B cell (primary cell): ENCODE measurements at regions not wholly inside any gene's neighbourhood (a gene's known extent, or its start where the extent isn't known, plus 50 kb on each side); places are given as distances from the start of the nearest gene placed in this dataset.

Experiments
- ATAC-seq: fragments of 200-7000 bp; cut with Tn5 transposase; one replicate; pipeline ENCODE4 v1.10.0; 2021; ENCODE audit warnings: low read depth, mild to moderate bottlenecking, moderate number of reproducible peaks, moderate library complexity
- CTCF ChIA-PET: fragments of 350-600 bp; sonication (Branson Sonifier 250); formaldehyde crosslinking; loops from one replicate; lab custom pipeline; 2021; ENCODE audit warnings: antibody characterized with exemption, inconsistent platforms; lab: Charles Lee
- POLR2A ChIA-PET: fragments of 350-600 bp; sonication (Branson Sonifier 250); formaldehyde crosslinking; loops from one replicate; lab custom pipeline; 2021; ENCODE audit warnings: antibody characterized with exemption; lab: Charles Lee
- DNase-seq: peaks from one replicate; pipeline ENCODE4 v3.0.0; 2013
- H2AFZ ChIP-seq: 2 replicates; pipeline ENCODE4 v1.6.1; 2012; ENCODE audit warnings: mild to moderate bottlenecking, low read depth, low read length; ENCODE audit not compliant: insufficient read depth, poor library complexity, severe bottlenecking
- H3K27ac ChIP-seq, 2 donors: 1 replicate in 1 of 2; 2 replicates in 1 of 2; pipeline ENCODE4 v1.5.1; 2012 to 2013; ENCODE audit warnings: low read length in 2 of 2, mild to moderate bottlenecking in 2 of 2, moderate library complexity in 1 of 2
- H3K27me3 ChIP-seq, 4 experiments: fragments of 200-600 bp in 1 of 4; sonication (generic) in 1 of 4; replicated peaks in 1 of 4; 1 replicate in 2 of 4; 2 replicates in 2 of 4; pipeline versions ENCODE4 v1.6.1 to v1.7.0; 2013 to 2016; ENCODE audit warnings: low read length in 3 of 4, mild to moderate bottlenecking in 2 of 4, mixed read lengths in 1 of 4, moderate library complexity in 1 of 4; ENCODE audit not compliant: insufficient read depth in 4 of 4, control insufficient read depth in 3 of 4; ENCODE audit errors: control extremely low read depth in 1 of 4
- H3K36me3 ChIP-seq, 2 experiments: replicated peaks in 1 of 2; 1 replicate in 1 of 2; 2 replicates in 1 of 2; pipeline versions ENCODE4 v1.6.1 to v1.7.1; 2013; ENCODE audit warnings: low read length in 1 of 2; ENCODE audit not compliant: insufficient read depth in 2 of 2, control insufficient read depth in 1 of 2; ENCODE audit errors: control extremely low read depth in 1 of 2, extremely low read depth in 1 of 2
- H3K4me1 ChIP-seq, 2 donors: fragments of 200-600 bp in 1 of 2; sonication (generic) in 1 of 2; 1 replicate in 1 of 2; 2 replicates in 1 of 2; pipeline versions ENCODE4 v1.5.1 to v1.6.1; 2013 to 2017; ENCODE audit warnings: low read length in 2 of 2; ENCODE audit not compliant: control insufficient read depth in 2 of 2, insufficient read depth in 2 of 2
- H3K4me2 ChIP-seq: replicated peaks from 2 replicates; pipeline ENCODE3; 2012; ENCODE audit warnings: mild to moderate bottlenecking, low read depth, low read length; ENCODE audit not compliant: poor library complexity, severe bottlenecking
- H3K4me3 ChIP-seq, 5 experiments: fragments of 200-600 bp in 1 of 5; sonication (generic) in 1 of 5; 1 replicate in 3 of 5; 2 replicates in 2 of 5; pipeline versions ENCODE4 v1.5.1 to v1.7.0; 2011 to 2016; ENCODE audit warnings: low read length in 4 of 5, mild to moderate bottlenecking in 4 of 5, low read depth in 2 of 5, control low read depth in 1 of 5, moderate library complexity in 1 of 5; ENCODE audit not compliant: insufficient read depth in 1 of 5; ENCODE audit errors: control extremely low read depth in 1 of 5, extremely low read depth in 1 of 5
- H3K79me2 ChIP-seq: fragments of 200-600 bp; sonication (generic); one replicate; pipeline ENCODE4 v1.6.0; 2016; ENCODE audit warnings: low read length; ENCODE audit not compliant: control insufficient read depth, insufficient read depth
- H3K9ac ChIP-seq: fragments of 200-600 bp; sonication (generic); 2 replicates; pipeline ENCODE4 v1.6.1; 2017; ENCODE audit warnings: mild to moderate bottlenecking, low read length, moderate library complexity
- H3K9me3 ChIP-seq, 3 donors: one replicate each; pipeline versions ENCODE4 v1.6.1 to v1.7.1; 2013; ENCODE audit warnings: low read length in 2 of 3; ENCODE audit not compliant: control insufficient read depth in 2 of 3, insufficient read depth in 1 of 3; ENCODE audit errors: control extremely low read depth in 1 of 3
- H4K20me1 ChIP-seq: 2 replicates; pipeline ENCODE4 v1.6.0; 2012; ENCODE audit warnings: mild to moderate bottlenecking, low read length; ENCODE audit not compliant: insufficient read depth, control insufficient read depth, poor library complexity, severe bottlenecking
- H3K27ac Mint-ChIP-seq: one replicate; pipeline ENCODE4 v1.8.0; 2021; ENCODE audit warnings: mixed read lengths
- H3K27me3 Mint-ChIP-seq: one replicate; pipeline ENCODE4 v1.8.0; 2021; ENCODE audit warnings: mixed read lengths
- H3K4me1 Mint-ChIP-seq: one replicate; pipeline ENCODE4 v1.8.0; 2021; ENCODE audit warnings: mixed read lengths
- H3K4me3 Mint-ChIP-seq: one replicate; pipeline ENCODE4 v1.8.0; 2021; ENCODE audit warnings: mixed read lengths
- H3K9me3 Mint-ChIP-seq: one replicate; pipeline ENCODE4 v1.8.0; 2022; ENCODE audit warnings: mixed read lengths; ENCODE audit not compliant: insufficient read depth
- EZH2 ChIP-seq: IDR thresholded peaks from 2 replicates; pipeline ENCODE4 v1.6.1; 2012; ENCODE audit warnings: borderline replicate concordance, low read depth, mild to moderate bottlenecking, moderate library complexity, low read length; ENCODE audit not compliant: insufficient read depth, poor library complexity, severe bottlenecking
- WGBS: methylation state at CpG from one replicate; pipeline ENCODE4 v1.1.5; 2013; ENCODE audit warnings: missing lambda C conversion rate; ENCODE audit not compliant: insufficient coverage; 5-methylcytosine and 5-hydroxymethylcytosine counted together
- intact Hi-C: fragments of 100-400 bp; cut with micrococcal nuclease; formaldehyde crosslinking; loops from one replicate; pipeline ENCODE4 v1.10.0; 2022
- TF ChIP-seq, protein P1 (sequence below): fragments of 200-600 bp; IDR thresholded peaks from one replicate; pipeline ENCODE4 v1.8.0; 2022; ENCODE audit warnings: antibody characterized with exemption, mild to moderate bottlenecking

DNA sequence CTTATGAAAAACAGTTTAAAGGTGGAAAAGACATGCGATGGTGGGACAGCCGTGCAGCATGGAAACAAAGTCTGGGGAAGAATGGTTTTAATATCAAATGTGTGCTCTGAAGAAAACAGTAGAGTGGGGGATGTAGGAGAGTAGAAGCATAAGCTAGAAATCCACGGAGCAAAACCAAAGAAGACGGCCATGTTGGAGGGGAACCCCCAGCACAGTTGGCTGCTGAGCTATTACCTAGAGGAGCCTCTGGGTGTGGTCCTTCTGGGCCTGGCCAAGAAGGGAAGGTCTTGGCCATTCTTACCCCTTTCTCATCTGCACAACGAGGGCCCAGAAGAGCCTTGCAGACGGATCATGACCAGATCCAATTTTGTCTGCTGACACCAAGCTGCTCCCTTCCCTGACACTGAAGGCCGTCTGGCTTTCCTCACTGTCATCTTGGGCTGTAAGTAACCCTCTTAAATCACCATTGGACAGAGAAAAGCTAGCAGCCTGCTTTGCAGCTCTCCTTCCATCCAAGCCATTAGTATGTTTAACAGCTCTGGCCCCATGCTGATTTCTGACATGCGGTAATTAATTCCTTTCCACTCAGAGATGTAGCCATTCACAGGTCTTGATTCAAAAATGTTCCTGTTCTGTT lies 189.5 kb downstream of the SEC61B start:
- WGBS, result 73% methylated on average over 7 of the region's 8 CpGs
- CTCF ChIA-PET, result no interaction called here
- Mint-ChIP-seq H3K27me3 (peaks cover 3% of the 10 kb centered on the region), H3K27ac (no peak overlapping the region), H3K4me1 (no peaks in the 10 kb centered on the region), H3K4me3 (no peak overlapping the region), H3K9me3 (no peaks in the 10 kb centered on the region)
- Histone ChIP-seq H3K4me3 (no peak overlapping the region), H3K36me3 (no peaks in the 10 kb centered on the region), H3K4me1 (no peaks in the 10 kb centered on the region), H3K4me2 (no peak overlapping the region), H3K9me3 (peaks cover 0 to 3% (median 0%) of the 10 kb centered on the region in 3 donors), H3K79me2 (no peaks in the 10 kb centered on the region), H3K27ac (no peak overlapping the region), H3K9ac (no peak overlapping the region), H3K27me3 (no peaks in the 10 kb centered on the region), H4K20me1 (no peaks in the 10 kb centered on the region), H2AFZ (no peak overlapping the region)
- intact Hi-C loops, result no loop called here
- no peak for ATAC-seq
- POLR2A ChIA-PET, result no interaction called here
- DNase-seq, result no peak
- TF ChIP-seq, protein P1, sequence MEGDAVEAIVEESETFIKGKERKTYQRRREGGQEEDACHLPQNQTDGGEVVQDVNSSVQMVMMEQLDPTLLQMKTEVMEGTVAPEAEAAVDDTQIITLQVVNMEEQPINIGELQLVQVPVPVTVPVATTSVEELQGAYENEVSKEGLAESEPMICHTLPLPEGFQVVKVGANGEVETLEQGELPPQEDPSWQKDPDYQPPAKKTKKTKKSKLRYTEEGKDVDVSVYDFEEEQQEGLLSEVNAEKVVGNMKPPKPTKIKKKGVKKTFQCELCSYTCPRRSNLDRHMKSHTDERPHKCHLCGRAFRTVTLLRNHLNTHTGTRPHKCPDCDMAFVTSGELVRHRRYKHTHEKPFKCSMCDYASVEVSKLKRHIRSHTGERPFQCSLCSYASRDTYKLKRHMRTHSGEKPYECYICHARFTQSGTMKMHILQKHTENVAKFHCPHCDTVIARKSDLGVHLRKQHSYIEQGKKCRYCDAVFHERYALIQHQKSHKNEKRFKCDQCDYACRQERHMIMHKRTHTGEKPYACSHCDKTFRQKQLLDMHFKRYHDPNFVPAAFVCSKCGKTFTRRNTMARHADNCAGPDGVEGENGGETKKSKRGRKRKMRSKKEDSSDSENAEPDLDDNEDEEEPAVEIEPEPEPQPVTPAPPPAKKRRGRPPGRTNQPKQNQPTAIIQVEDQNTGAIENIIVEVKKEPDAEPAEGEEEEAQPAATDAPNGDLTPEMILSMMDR, result no peak
- no peak for TF ChIP-seq EZH2

DNA sequence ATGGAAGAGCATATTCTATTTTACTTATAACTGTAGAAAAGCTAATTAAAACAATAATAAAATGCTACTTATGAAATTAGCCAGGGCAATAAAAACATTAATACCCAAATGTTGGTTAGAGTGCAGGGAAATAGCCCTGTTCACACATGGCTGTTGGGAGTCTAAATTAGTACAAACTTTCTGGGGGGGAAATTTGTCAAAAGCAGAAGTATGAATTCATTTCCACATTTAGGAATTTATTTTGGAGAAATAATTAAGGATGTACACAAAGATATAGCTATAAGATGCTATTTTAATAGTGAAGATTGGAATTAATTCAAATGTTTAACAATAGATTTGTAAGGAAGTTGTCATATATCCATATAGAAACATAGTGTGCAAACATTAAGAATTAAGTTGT lies 190.5 kb downstream of the SEC61B start:
- no peak for TF ChIP-seq EZH2
- TF ChIP-seq, protein P1, result no peak
- Histone ChIP-seq H3K4me1 (no peaks in the 10 kb centered on the region), H3K36me3 (no peaks in the 10 kb centered on the region), H3K27ac (no peak overlapping the region), H3K9ac (no peak overlapping the region), H3K79me2 (no peaks in the 10 kb centered on the region), H2AFZ (no peak overlapping the region), H3K27me3 (no peaks in the 10 kb centered on the region), H3K4me3 (no peak overlapping the region), H4K20me1 (no peaks in the 10 kb centered on the region), H3K4me2 (no peak overlapping the region), H3K9me3 (peaks cover 0 to 3% (median 0%) of the 10 kb centered on the region in 3 donors)
- DNase-seq (no peak), ATAC-seq (no peak)
- CTCF ChIA-PET, result no interaction called here
- Mint-ChIP-seq H3K9me3 (no peaks in the 10 kb centered on the region), H3K27me3 (peaks cover 3% of the 10 kb centered on the region), H3K4me1 (no peaks in the 10 kb centered on the region), H3K4me3 (no peak overlapping the region), H3K27ac (no peak overlapping the region)
- POLR2A ChIA-PET, result no interaction called here
- intact Hi-C loops, result no loop called here
